AG09309 (cell line): ENCODE measurements at regions not wholly inside any gene's neighbourhood (a gene's known extent, or its start where the extent isn't known, plus 50 kb on each side); places are given as distances from the start of the nearest gene placed in this dataset.
"Not testable (repeated sequence)": the region's sequence is repeated elsewhere in the genome, so short reads cannot be mapped to it uniquely, and the experiment has no call there.

Experiments used
- DNase-seq: peaks from one replicate; pipeline ENCODE4 v3.0.0-alpha.2; 2010; ENCODE audit warnings: low read depth
- H3K4me3 ChIP-seq: 2 replicates; pipeline ENCODE4 v1.5.1; 2011; ENCODE audit warnings: mild to moderate bottlenecking, low read depth, low read length, moderate library complexity; ENCODE audit not compliant: control insufficient read depth
- CTCF ChIP-seq: IDR thresholded peaks from 2 replicates; pipeline ENCODE4 v1.5.1; 2011; ENCODE audit warnings: mild to moderate bottlenecking, low read depth, low read length, inconsistent platforms; ENCODE audit not compliant: insufficient read depth, control insufficient read depth; ENCODE audit errors: missing control alignments

- H3K4me3 ChIP-seq, result no peak overlapping the region
- DNase-seq, result no peak
- TF ChIP-seq CTCF, result no peak
Measured at GRCh38 chr2:142380372-142380771, 249.6 kb upstream of the LRP1B start.

- H3K4me3 ChIP-seq, DNase-seq: not testable (repeated sequence)
Measured at GRCh38 chr2:142362069-142362468, 231.3 kb upstream of the LRP1B start.

- TF ChIP-seq CTCF, result no peak
- DNase-seq, result no peak
- H3K4me3 ChIP-seq, result no peak overlapping the region
Measured at GRCh38 chr2:142347751-142348150, 216.9 kb upstream of the LRP1B start.

GRCh38 chr2:142339261-142339660 is 208.4 kb upstream of the LRP1B start:
- no peak overlapping the region for H3K4me3 ChIP-seq
- DNase-seq, result no peak
- TF ChIP-seq CTCF, result no peak

GRCh38 chr2:142332196-142332595 is 201.4 kb upstream of the LRP1B start:
- DNase-seq, result no peak
- no peak overlapping the region for H3K4me3 ChIP-seq
- no peak for TF ChIP-seq CTCF

- no peak overlapping the region for H3K4me3 ChIP-seq
- TF ChIP-seq CTCF, result no peak
- no peak for DNase-seq
Measured at GRCh38 chr2:142330458-142330857, 199.6 kb upstream of the LRP1B start.

GRCh38 chr2:142325870-142326269 is 195.1 kb upstream of the LRP1B start:
- H3K4me3 ChIP-seq, result no peak overlapping the region
- no peak for TF ChIP-seq CTCF
- DNase-seq, result no peak

- no peak overlapping the region for H3K4me3 ChIP-seq
- no peak for TF ChIP-seq CTCF
- DNase-seq, result no peak
Measured at GRCh38 chr2:142323206-142323605, 192.4 kb upstream of the LRP1B start.
